ENCODE measurements at regions not wholly inside any gene's neighbourhood (a gene's known extent, or its start where the extent isn't known, plus 50 kb on each side); places are given as distances from the start of the nearest gene placed in this dataset.

GRCh38 chr5:2656206-2656605 lies 95.3 kb downstream of the IRX2 start:
- DNase-seq, result peak; percentile 92

GRCh38 chr5:2653991-2654390 lies 97.5 kb downstream of the IRX2 start:
- DNase-seq, result no peak

DNA sequence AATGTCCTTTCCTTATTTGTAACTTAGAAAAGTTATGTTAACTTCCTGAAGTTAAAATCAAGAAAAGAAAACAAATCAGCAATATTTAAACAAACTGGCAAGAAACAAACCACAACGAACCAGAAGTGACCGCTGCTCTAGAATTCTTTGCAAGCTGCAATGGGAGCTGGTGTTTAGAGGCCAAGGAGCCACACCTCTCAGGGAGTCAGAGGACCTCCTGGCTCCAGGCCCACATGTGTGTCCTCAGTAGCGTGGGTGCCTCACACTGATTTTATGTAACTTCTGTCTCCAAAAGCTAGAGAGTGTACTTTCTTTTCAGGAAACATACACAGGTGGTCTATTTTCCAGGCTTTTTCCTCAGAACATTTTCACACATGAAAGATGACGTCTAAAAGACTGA lies 100.4 kb downstream of the IRX2 start:
- DNase-seq, result no peak

- no peak for DNase-seq
Observed at GRCh38 chr5:2642684-2643345, 108.7 kb downstream of the IRX2 start.

DNA sequence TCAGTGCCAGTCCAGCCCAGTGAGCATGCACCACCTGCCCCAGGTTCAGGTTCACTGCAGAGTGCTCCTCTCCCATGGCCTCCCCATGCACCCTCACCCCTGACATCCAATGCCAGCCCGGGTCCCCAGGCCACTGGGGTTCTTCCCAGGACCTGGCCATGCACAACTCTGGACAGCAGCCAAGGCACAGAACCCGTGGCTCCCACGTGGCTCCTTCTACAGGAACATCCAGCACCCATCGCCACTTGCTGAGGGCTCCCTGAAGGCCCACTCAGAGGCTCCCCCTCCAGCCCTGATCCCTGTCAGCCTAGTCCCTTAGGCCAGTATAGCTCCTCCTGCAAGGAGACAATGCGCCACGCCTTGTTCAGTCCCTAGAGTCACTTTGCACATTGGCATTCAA lies 110.8 kb downstream of the IRX2 start:
- no peak for DNase-seq

GRCh38 chr5:2639425-2639824 lies 112.1 kb downstream of the IRX2 start:
- peak; percentile 26 for DNase-seq

GRCh38 chr5:2634399-2635176 lies 116.9 kb downstream of the IRX2 start:
- DNase-seq, result no peak

- no peak for DNase-seq
Observed at GRCh38 chr5:2633992-2634391, 117.5 kb downstream of the IRX2 start.

DNA sequence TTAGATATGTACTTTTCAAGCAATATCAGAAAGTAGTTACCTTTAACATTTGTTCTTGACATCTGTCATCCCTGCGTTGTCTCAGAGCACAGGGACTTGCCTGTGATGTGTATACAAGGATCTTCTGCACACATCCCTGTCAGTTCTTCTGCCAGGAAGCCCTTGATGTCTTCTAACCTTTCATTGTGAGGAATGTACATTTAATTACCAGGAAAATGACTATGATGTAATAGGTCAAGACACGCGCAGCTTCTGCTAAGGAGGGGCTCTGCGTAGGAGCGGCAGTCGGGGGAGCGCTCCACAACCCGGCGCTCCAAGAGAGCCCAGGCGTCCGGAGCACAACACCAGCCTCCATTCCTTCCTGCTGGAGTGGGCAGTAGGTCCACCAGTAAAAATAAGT lies 119.7 kb downstream of the IRX2 start:
- no peak for DNase-seq

DNA sequence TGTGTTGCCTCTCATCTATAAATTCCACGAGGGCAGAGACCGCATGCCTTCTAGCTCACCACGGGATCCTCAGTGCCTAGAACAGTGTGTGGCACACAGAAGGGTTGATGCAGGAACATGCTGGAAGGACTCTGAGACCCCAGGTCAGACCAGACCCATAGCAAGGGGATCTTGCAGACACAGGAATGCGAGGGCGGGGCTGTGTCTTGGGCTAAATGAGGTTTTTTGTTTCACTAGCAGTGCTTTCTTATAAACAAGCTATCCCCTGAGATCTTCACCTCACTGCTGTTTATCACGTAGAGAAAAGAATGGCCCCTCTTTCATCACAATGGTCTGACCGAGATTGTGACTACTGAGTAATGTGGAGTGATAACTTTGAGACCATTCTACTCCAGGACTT lies 122.4 kb downstream of the IRX2 start:
- no peak for DNase-seq

GRCh38 chr5:2627867-2628266 lies 123.6 kb downstream of the IRX2 start:
- DNase-seq, result no peak

GRCh38 chr5:2626572-2626971 lies 124.9 kb downstream of the IRX2 start:
- peak; percentile 2 for DNase-seq

DNA sequence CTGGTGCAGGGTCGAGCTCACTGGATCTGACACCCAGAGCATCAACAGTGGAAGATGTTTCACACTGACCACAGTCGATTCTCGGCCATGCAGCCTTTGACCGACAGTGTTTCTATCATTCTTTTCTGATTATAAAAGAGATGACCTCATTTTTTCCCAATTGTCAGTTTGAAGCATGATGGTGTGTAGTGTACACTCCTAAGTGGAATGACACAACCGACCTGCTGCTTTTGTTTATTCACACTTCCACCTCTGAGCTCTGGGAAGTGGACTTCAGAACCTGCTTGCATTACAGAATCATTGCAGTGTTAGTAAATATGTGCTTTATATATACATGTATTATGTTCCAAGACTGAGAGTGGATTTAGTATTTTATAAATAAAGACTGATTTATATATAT lies 128.6 kb downstream of the IRX2 start:
- no peak for DNase-seq

DNA sequence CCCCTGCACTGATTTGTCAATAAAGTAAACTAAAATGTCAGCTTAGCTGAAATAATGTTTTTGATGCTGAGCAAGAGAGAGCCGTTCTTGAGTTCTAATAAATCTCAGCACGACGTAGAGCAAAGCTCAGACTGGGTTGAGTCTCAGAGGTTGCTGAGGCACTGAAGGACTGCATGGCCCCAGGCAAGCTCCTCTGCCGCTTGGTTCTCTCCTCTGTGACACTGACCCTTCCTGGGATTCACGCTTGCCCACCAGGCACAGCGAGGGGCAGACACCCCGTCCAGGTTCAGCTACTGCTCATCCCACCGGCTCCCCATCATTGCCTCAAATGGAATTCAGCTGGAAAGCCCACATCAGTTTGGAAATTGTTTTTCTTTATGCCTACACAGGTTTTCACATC lies 129.8 kb downstream of the IRX2 start:
- no peak for DNase-seq

DNA sequence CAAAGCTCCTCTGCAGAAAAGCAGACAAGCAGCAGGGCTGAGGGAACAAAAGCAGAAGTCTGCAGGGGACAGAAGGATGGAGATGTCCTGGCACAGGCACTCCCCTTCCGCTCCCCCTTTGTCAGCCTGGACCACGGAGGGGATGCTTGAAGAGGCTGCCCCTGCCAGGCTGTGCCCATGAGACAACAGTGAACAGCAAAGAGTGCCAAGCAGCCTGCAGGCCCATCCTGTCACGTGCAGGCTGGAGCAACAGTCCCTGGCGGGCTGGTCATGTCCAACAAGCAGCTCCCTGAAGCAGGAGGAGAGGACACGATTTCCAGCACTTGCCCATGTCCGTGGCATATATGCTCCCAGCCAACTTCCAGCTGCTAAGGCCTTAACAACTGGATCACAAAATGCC lies 132.3 kb downstream of the IRX2 start:
- DNase-seq, result no peak

GRCh38 chr5:2617461-2617860 lies 134.0 kb downstream of the IRX2 start:
- no peak for DNase-seq

DNA sequence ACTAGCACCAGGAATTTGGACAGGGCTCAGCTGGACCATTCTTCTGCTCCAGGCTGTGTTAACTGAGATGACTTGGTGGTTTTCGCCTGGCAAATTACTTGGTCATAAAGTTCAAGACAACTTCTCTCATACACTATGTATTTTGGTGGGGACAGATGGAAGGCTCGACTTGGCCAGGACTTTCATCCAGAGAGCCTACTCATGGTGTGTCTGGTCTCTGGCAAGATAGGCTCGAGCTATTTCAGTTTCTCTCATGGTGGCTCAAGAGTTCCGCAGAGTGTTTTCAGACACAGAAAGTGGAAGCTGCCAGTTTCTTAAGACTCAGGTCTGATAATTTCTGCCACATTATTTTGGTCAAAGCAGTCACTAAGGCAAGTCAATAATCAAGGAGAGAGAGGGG lies 135.6 kb downstream of the IRX2 start:
- no peak for DNase-seq

DNA sequence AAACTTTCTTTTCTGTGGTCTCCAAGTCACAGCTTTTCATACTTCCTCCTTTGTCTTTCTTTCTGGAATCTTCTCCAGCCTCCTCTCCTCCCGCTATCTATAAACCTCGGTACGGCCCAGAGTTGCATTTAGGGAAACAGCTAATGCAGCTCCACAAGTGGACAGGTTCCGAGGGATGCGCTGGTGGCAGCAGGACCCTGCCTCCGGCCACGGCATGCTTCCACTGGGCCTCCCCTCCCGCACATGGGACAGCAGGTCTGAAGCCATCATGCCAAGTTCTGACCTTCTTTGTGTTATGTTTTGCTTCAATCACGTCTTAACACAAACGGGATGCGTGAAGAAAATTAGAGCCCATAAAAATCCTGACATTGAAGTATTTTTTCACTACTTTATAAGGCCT lies 136.9 kb downstream of the IRX2 start:
- no peak for DNase-seq

GRCh38 chr5:2611659-2612058 lies 139.8 kb downstream of the IRX2 start:
- DNase-seq, result no peak

GRCh38 chr5:2610986-2611385 lies 140.5 kb downstream of the IRX2 start:
- DNase-seq, result no peak

- DNase-seq, result no peak
Observed at GRCh38 chr5:2608391-2608790, 143.1 kb downstream of the IRX2 start.

DNA sequence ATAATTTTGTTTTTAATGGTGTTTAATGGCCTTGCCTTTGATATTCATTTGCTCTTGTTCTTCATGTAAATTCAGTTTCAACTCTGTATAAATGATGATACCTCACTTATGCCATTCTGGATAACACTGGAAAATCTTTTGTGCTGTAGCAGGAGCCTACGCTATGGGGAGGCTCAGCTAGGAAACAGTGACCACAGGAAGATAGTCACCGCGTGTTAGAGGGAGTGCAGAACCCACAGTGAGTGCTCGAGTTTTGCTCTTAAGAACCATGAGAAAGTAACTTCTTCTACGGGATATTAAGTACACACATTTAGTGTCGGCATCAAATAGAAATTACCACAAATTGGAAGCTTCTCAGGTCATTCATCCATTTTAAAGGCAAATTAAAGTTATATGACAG lies 143.9 kb downstream of the IRX2 start:
- no peak for DNase-seq

- no peak for DNase-seq
Observed at GRCh38 chr5:2603272-2603575, 148.3 kb downstream of the IRX2 start.

DNA sequence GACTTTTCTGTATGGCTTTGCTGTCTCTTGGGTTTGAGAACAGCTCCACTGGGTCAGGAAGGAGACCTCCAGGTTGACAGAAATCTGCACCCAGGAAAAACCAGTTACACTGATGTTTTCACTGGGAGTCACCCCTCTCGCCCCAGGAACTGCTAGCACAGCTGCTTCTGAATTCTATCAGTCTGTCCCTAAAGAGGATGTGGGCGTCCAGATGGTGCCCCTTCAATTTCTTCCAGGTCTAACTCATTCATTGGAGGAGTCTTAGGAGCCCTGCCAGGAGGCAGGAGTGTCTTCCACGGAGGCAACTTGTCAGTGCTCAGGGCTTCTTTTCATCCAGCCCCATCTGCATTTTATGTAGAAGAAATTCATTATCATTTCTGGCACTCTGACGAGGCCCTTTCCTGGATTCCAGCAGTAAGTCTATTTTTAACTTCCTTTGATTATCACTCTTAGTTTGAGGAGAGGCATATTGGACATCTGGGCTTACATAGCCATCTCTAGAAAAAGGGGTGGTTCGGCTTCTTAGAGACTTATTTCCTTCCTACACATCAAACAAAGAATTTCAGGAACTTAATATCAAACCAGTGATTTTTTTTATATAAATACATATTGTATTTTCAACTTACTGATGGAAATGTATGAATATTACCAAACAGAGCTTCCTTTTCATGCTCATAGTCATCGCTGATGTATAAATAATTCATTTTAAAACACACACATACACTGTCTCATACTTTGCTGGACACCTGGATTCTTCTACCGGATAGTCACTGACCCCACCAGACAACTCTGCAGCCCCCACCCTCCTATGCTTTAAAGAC lies 148.8 kb downstream of the IRX2 start:
- DNase-seq, result peak; percentile 20
